Neural cell (in vitro differentiated cells): ENCODE measurements at regions not wholly inside any gene's neighbourhood (a gene's known extent, or its start where the extent isn't known, plus 50 kb on each side); places are given as distances from the start of the nearest gene placed in this dataset.

Experiments used
- H2AFZ ChIP-seq: fragments of 200-600, 300-800 bp; sonication (generic), shearing (Covaris generic); 2 replicates; pipeline ENCODE4 v1.6.0; 2014; ENCODE audit warnings: low read depth, mild to moderate bottlenecking, antibody characterized with exemption, low read length, moderate library complexity
- H3F3A ChIP-seq: fragments of 200-600 bp; shearing (Covaris generic); 2 replicates; pipeline ENCODE4 v1.6.1; 2016; ENCODE audit warnings: mild to moderate bottlenecking, moderate library complexity, mixed read lengths, antibody characterized with exemption, low read length; ENCODE audit not compliant: insufficient read depth, poor library complexity, severe bottlenecking
- H3K27ac ChIP-seq: fragments of 200-600, 300-800 bp; sonication (generic), shearing (Covaris generic); 2 replicates; pipeline ENCODE4 v1.5.1; 2014; ENCODE audit warnings: mild to moderate bottlenecking, low read length, moderate library complexity
- H3K27me3 ChIP-seq: fragments of 300-800, 200-600 bp; sonication (generic), shearing (Covaris generic); 2 replicates; pipeline ENCODE4 v1.6.0; 2014; ENCODE audit warnings: mild to moderate bottlenecking, low read depth, low read length, moderate library complexity; ENCODE audit not compliant: insufficient read depth
- H3K36me3 ChIP-seq: fragments of 300-800, 200-600 bp; sonication (generic), shearing (Covaris generic); 2 replicates; pipeline ENCODE4 v1.5.1; 2014; ENCODE audit warnings: mild to moderate bottlenecking, antibody characterized with exemption, low read length, moderate library complexity; ENCODE audit not compliant: insufficient read depth
- H3K4me2 ChIP-seq: fragments of 300-800, 200-600 bp; sonication (generic), shearing (Covaris generic); 2 replicates; pipeline ENCODE4 v1.6.0; 2014; ENCODE audit warnings: mild to moderate bottlenecking, low read length
- H3K4me3 ChIP-seq: fragments of 300-800, 200-600 bp; sonication (generic), shearing (Covaris generic); 2 replicates; pipeline ENCODE4 v1.5.1; 2014; ENCODE audit warnings: mild to moderate bottlenecking, low read length, moderate library complexity
- H3K79me2 ChIP-seq: fragments of 200-600 bp; shearing (Covaris generic); replicated peaks from 2 replicates; pipeline ENCODE4 v1.6.0; 2014; ENCODE audit warnings: mild to moderate bottlenecking, low read length, moderate library complexity; ENCODE audit not compliant: insufficient read depth
- H3K9ac ChIP-seq: fragments of 300-800, 200-600 bp; sonication (generic), shearing (Covaris generic); 2 replicates; pipeline ENCODE4 v1.6.1; 2016; ENCODE audit warnings: mild to moderate bottlenecking, low read length, mixed read lengths
- H3K9me2 ChIP-seq: fragments of 200-600 bp; shearing (Covaris generic); 2 replicates; pipeline ENCODE4 v1.6.1; 2016; ENCODE audit warnings: mild to moderate bottlenecking, low read length, mixed read lengths; ENCODE audit not compliant: insufficient read depth
- H3K9me3 ChIP-seq: fragments of 200-600, 300-800 bp; sonication (generic), shearing (Covaris generic); 2 replicates; pipeline ENCODE4 v1.6.1; 2016; ENCODE audit warnings: mild to moderate bottlenecking, mixed run types, low read length, moderate library complexity, mixed read lengths
- H4K20me1 ChIP-seq: fragments of 200-600 bp; shearing (Covaris generic); 2 replicates; pipeline ENCODE4 v1.6.1; 2016; ENCODE audit warnings: mild to moderate bottlenecking, mixed run types; ENCODE audit not compliant: insufficient read depth
- CTCF ChIP-seq: fragments of 450-650 bp; IDR thresholded peaks from 2 replicates; pipeline ENCODE4 v1.5.1; 2014; ENCODE audit warnings: antibody characterized with exemption, mild to moderate bottlenecking, moderate library complexity; ENCODE audit not compliant: poor library complexity, severe bottlenecking
- EP300 ChIP-seq: fragments of 450-650 bp; conservative IDR thresholded peaks from 2 replicates; pipeline ENCODE4 v1.6.1; 2014; ENCODE audit warnings: antibody characterized with exemption, mild to moderate bottlenecking, moderate library complexity; ENCODE audit not compliant: poor library complexity, severe bottlenecking
- EZH2 ChIP-seq: fragments of 200-600, 300-800 bp; shearing (Covaris generic), sonication (generic); IDR thresholded peaks from 2 replicates; pipeline ENCODE4 v1.6.1; 2014; ENCODE audit warnings: antibody characterized with exemption, low read length, borderline replicate concordance, mild to moderate bottlenecking; ENCODE audit not compliant: insufficient read depth, poor library complexity, severe bottlenecking
- MXI1 ChIP-seq: fragments of 450-650 bp; conservative IDR thresholded peaks from 2 replicates; pipeline ENCODE4 v1.6.1; 2014; ENCODE audit warnings: antibody characterized with exemption, mild to moderate bottlenecking; ENCODE audit not compliant: poor library complexity, severe bottlenecking
- POLR2AphosphoS5 ChIP-seq: IDR thresholded peaks from 2 replicates; pipeline ENCODE4 v1.6.1; 2012
- RAD21 ChIP-seq: fragments of 450-650 bp; conservative IDR thresholded peaks from 2 replicates; pipeline ENCODE4 v1.6.1; 2014; ENCODE audit warnings: antibody characterized with exemption, mild to moderate bottlenecking, moderate library complexity
- REST ChIP-seq: IDR thresholded peaks from 2 replicates; pipeline ENCODE4 v1.6.1; 2012; ENCODE audit warnings: borderline replicate concordance
- SMC3 ChIP-seq: fragments of 450-650 bp; conservative IDR thresholded peaks from 2 replicates; pipeline ENCODE4 v1.6.1; 2014; ENCODE audit warnings: antibody characterized with exemption, mild to moderate bottlenecking, moderate library complexity; ENCODE audit not compliant: poor library complexity
- TAF1 ChIP-seq: IDR thresholded peaks from 2 replicates; pipeline ENCODE4 v1.6.1; 2012; ENCODE audit warnings: low read depth

GRCh38 chr7:114788706-114789105, 133.2 kb upstream of the MDFIC start:
- Histone ChIP-seq H3F3A (no peaks in the 10 kb centered on the region), H3K9ac (no peak overlapping the region), H3K27me3 (no peaks in the 10 kb centered on the region), H3K9me2 (no peaks in the 10 kb centered on the region), H4K20me1 (no peaks in the 10 kb centered on the region), H3K27ac (no peak overlapping the region), H3K9me3 (no peaks in the 10 kb centered on the region), H3K36me3 (no peaks in the 10 kb centered on the region), H2AFZ (no peak overlapping the region), H3K4me3 (no peak overlapping the region), H3K4me2 (no peak overlapping the region), H3K79me2 (no peaks in the 10 kb centered on the region)
- TF ChIP-seq CTCF (no peak), TAF1 (no peak), POLR2AphosphoS5 (no peak), EZH2 (no peak), REST (no peak), SMC3 (no peak), EP300 (no peak), MXI1 (no peak), RAD21 (no peak)

- Histone ChIP-seq H3K9me2 (no peaks in the 10 kb centered on the region), H3K27me3 (no peaks in the 10 kb centered on the region), H4K20me1 (no peaks in the 10 kb centered on the region), H3K79me2 (no peaks in the 10 kb centered on the region), H3K36me3 (no peaks in the 10 kb centered on the region), H3K27ac (no peak overlapping the region), H2AFZ (no peak overlapping the region), H3K9ac (no peak overlapping the region), H3F3A (no peaks in the 10 kb centered on the region), H3K4me3 (no peak overlapping the region), H3K9me3 (no peaks in the 10 kb centered on the region), H3K4me2 (no peak overlapping the region)
- TF ChIP-seq POLR2AphosphoS5 = no peak
- no peak for TF ChIP-seq CTCF
- no peak for TF ChIP-seq REST
- TF ChIP-seq EZH2 = no peak
- TF ChIP-seq EP300 = no peak
- no peak for TF ChIP-seq SMC3
- no peak for TF ChIP-seq TAF1
- no peak for TF ChIP-seq MXI1
- no peak for TF ChIP-seq RAD21
Observed at GRCh38 chr7:114789161-114789560, 132.7 kb upstream of the MDFIC start.
